HG03354 (cell line): ENCODE measurements at regions not wholly inside any gene's neighbourhood (a gene's known extent, or its start where the extent isn't known, plus 50 kb on each side); places are given as distances from the start of the nearest gene placed in this dataset.
"Not testable (repeated sequence)": the region's sequence is repeated elsewhere in the genome, so short reads cannot be mapped to it uniquely, and the experiment has no call there.

Source experiments
- ATAC-seq: cut with Tn5 transposase; IDR thresholded peaks from one replicate; pipeline ENCODE4 v1.9.1; 2021; ENCODE audit warnings: mild to moderate bottlenecking; ENCODE audit not compliant: unreplicated experiment, poor library complexity, severe bottlenecking

DNA sequence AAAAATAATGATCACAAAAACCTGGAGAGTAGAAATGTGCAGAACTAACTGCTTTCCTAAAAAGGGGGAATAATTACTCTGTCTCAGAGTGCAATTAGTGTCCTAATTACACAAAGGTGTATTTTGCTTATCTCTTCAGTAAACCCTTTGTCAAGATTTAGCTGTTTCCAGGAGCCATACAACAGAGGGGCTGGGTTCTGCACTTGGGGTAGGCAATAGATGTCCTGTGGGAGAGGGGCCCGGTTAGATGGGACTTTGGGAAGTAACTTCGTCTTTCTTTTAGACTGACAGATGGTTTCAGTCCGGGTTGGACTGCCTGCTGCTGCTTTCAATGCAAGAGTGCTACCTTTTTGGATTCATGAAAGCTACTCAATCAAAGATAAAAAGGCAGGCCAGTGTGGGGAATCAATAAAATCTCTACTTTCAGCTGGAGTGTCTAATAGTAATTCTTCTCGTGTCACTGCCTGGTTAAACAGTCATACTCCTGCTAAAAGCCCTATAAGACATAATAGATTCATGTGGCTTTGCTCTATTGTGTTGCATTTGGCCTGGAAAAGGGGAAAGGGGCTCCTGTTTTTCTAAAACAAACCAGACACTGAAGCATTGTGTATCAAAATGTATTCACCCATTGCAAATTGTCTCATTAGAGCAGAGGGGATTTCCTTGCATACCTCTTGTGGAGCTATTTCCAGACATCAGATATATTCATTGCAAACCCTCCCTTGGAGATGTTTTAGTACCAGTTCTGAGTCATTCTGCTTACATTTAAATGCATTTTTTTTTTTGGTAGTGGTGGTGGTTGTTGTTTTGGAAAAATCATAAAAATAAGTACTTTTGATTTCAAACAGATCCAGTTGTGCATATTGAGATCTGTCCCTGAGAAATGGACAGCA, 83.3 kb upstream of the PCDH8 start:
- no peak for ATAC-seq

DNA sequence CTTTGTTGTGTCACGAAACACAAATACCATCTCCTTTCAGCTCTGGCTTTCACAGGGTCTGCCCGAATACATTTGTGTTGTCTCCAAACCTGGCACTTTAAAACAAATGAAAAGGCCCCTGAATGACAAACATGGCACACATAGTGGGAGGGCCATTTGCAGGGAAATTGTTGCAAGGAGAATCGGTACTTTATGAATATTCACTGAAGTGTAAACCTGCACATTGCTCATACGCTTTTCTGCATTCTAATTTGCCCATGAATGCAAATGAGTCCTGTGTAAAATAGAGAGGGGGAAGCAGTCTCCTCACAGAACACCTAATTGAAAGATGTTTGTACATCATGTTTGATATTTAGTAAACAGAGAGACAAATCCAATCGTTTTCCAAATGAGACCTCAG, 82.7 kb upstream of the PCDH8 start:
- no peak for ATAC-seq

DNA sequence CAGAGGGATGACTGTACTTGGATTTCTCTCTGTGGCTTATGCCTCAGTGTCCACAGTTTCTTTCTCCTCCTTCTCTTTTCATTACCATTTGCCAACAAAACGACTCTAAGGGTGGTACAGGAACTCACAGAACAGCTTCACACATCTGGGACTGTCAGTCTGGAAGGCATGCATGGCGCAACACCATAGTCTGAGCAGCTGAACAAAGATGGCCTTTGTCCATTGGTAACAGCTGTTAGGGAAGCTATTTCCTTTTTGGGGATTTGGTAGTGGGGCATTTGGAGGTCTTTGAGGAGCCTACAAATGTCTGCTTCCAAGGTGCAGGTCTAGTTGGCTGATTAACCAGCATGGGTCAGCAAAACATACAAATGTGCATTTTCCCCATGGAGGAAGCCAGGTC, 81.4 kb upstream of the PCDH8 start:
- no peak for ATAC-seq

DNA sequence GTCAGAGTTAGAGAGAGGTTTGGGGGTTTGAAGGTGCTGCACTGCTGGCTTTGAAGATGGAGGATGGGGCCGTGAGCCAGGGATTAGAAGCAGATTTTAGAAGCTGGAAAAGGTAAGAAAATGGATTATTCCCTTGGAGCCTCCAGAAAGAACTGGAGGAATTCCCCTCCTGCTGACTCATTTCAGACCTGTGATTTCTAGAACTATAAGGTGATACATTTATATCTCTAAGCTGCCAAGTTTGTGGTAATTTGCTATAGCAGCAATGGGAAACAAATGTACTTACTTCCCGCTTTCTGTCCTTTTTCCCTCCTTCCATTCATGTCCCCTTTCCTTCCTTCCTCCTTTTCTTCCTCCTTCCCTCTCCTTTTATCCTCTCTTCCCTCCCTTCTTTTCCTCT, 78.5 kb upstream of the PCDH8 start:
- no peak for ATAC-seq

DNA sequence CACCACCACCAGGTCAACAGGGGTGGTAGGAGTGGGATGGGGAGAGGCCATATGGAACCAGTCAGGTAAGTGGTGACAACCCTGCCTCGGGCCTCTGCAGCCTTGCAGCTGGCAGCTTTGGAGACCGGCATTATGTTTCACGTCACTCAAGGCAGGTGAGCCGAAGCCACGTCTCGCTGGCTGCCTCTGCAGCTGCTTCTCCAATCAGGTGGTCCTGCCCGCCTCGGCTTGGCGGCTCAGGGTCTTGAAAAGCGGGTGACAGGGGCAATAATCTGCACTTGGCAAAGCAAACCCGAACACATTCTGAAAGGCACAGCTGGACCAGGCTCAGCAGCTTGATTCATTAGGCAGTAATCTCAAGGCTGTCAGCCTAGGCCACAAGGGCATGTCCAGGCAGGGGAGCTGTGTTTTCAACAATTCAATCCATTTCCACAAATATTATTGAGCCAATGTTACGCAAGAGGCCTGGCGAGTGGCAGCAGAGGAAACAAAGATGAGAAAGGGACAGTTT, 77.4 kb upstream of the PCDH8 start:
- no peak for ATAC-seq

DNA sequence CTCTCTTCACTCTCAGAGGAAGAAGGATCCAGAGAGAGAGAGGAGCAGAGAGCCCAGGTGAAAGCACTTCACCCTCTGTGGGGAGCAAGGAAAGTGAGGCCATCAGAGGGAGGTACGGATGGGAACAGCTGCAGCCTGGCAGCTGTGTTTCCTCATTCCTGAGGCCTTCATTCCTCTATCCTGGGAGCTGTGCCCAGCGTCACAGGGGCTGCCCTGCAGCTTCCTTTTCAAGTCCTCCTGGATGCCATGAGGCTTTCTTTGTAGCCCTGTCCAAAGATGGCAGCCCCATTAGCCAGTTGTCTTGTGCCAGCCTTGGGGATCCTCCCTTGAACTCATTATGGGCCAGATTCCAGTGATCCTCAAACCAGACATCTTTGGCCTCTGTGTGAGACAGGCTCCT, 76.8 kb upstream of the PCDH8 start:
- no peak for ATAC-seq

DNA sequence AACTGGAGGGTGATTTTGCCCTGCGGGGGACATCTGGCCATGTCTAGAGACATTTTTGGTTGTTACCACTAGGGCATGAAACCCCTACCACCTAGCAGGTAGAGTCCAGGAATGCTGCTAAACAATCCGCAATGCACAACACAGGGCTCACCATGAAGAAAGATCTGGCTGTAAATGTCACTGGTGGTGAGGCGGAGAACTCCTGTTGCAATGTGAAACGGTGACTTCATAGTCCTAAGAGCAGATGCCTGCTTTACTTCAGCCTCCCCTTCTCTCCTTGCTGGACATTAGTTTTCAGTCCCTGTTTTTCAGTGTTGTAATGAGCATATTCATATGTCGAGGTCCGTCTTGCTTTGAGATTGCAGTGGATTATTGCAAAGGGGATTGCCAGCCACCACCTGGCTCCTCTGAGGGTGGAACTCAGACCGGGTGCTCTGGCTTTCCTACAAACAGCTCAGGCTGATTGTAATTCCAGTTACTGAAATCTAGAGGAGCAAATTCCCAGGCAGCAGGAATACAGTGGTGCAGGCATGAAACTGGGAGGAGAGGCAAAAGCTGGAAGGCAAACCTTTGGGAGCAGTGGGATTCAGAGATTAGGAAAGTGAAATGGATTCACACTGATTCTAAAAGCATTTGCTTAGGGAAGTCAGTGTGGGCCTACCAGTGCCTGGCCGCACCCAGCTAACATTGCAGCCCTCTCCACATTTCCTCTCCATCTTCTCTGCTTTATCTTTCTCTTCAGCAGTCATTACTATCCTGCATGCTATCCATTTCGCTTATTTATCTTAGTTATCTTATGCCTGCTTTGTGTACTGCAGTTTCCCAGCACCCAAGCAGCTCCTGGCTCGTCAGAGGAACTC, 76.1 kb upstream of the PCDH8 start:
- ATAC-seq: no peak

DNA sequence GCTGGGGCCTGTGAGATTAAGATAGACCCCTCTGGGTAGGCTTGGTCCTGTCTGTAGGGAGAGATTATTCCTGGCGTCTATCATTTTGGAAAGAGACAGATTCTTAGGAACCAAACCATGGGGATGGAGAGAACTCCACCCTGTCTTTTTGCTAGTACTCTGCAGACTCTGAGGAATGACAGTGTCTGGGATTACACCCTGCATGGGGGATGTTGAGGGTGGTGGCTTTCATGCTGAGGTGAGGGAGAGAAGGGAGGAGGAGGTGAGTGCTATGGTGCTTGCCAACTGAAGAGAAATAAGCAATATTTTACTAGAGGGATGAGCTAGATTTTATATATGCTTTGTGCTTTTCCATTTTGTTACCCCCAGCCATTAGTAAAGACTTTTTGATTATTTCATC, 74.5 kb upstream of the PCDH8 start:
- no peak for ATAC-seq

DNA sequence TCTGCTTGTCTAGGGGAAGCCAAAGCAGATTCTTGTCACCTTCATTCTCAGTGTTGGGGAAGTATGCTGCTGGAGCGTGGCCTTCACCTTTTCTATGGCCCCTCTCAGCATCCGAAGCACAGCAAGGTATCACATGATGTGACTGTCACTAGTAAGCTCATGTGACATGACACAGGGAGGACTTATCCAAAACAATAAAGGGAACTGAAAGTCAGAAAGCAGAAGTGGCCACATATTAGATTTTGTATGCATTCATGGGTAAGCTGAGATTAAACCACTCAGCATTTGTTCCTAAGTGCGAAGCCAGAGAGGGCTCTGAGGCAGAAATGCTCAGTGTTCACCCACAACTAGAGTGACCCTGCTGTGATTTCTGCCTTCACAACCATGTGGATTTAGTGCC, 72.8 kb upstream of the PCDH8 start:
- peak; percentile 98 for ATAC-seq

DNA sequence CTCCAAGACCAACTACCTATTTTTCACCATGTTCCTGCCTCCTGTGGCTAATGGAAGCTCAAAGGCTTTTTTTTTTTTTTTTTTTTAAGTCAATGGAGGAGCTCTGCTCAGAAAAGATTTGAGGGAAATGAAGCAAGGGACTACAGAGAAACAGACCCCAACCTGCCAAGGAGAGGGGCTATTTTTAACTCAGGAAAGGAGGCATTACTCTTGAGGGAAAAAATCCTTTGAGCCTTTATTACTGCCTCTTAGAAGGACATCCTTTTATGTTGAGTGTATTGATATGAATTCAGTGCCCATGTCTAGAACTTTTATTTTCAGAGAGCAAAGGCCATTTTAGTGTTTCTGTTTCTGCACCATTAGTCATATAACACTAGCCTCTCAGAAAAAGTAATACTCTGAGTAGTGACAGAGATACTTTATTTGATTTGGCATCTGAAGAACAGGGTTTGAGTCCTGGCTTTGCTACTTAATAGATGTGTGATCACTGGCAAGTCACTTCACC, 68.1 kb upstream of the PCDH8 start:
- ATAC-seq: no peak

DNA sequence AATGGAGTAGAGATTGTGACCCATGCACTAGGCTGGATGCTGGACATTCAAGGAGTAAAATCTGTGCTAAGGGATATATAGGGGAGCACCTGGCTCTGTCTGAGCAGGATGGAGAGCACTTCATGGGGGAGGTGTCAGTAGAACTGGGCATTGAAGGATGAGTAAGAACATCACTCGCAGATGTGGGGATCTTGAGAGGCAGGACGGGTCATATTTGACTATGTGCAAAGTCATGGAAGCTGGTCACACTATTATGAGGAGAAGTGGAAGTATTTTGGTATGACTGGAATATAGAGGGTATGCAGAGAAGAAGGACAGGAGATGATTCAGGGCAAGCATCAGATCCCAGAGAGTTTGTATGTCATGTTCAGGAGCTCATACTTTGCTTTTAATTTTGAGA, 62.9 kb upstream of the PCDH8 start:
- ATAC-seq: no peak

DNA sequence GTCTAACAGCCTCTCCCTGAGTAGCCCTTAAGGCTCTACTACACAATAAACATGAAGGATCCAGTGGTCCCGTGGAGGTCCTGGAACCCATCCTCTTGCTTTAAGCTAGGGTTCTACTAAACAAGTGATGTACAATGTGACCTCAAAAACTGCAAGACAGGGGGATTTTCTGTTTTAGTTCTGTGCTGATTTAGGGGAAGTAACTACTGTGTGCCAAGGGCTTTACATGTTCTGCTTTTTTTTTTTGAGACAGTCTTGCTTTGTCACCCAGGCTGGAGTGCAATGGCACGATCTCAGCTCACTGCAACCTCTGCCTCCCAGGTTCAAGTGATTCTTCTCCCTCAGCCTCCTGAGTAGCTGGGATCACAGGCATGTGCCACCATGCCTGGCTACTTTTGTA, 61.9 kb upstream of the PCDH8 start:
- ATAC-seq: not testable (repeated sequence)

DNA sequence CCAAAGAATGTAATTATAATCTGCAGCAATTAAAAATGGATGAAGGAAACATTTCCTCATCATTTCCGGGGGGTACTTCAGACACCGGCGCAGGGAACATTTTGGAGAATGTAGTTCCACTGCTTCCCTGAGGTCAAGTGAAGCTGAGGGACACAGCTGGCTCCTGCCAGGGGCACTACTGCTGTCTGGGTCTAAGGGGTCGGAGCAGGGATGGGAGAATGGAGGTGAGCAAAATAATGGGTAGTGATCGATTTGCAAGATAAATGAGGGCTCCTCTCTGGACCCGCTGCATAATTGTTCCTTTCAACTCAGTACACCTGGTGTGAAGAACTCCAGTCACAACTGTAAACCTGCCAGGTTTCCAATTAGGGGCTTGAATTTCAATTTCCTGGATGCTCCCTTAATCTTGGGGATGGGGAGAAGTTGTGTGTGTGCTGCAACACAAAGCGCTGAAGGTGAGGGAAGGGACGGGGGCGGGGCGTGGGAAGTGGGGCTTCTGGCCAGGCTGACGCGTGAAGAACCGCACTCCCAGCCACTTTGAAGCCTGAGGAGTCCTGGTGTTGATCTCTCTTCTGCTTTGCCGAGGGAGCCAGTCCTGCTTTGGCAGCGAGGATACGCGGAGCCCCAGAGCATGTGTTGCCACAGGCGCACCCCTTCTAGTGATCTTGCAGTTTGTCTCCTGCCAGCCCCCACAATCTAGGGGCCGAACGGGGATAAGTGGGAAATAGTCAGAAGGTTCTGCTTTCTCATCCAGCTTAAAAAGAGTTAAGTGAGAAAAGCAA, 57.9 kb upstream of the PCDH8 start:
- no peak for ATAC-seq

DNA sequence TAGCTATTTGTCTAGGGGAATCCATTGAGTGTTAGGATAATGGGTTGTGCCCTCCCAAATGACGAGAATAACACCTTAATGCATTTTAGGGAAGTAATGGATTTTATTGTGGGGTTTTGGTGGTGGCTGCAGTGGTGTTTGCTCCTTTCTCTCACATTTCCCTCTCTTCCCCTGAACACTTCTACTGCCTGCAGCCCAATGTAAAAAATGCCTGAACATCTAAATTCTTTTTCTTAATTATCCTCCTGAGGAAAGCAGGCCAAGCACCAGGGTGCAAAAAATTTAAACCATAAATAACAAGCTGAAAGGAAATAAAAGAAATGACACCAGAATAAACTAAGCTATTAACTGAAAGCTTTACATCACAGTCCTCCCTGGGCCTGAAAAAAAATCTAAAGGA, 57.3 kb upstream of the PCDH8 start:
- ATAC-seq: no peak

DNA sequence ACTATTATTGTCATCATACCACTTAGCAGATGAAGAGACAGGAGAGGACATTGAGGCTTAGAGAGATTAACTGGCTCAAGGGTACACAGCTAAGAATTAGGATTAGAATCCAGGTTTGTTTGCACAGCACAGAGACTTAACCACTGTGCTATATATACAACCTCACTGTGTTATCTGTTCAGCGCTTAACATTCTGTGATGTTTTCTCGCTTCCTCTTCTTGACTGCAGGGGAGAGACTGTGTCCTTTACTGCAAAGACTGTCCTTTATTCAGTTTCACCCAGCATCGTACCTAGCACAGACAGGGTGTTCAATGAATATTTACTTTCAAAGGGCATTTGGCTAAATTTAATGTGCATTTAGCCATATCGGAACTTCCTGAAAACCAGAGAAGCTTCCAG, 54.9 kb upstream of the PCDH8 start:
- peak; percentile 86 for ATAC-seq

DNA sequence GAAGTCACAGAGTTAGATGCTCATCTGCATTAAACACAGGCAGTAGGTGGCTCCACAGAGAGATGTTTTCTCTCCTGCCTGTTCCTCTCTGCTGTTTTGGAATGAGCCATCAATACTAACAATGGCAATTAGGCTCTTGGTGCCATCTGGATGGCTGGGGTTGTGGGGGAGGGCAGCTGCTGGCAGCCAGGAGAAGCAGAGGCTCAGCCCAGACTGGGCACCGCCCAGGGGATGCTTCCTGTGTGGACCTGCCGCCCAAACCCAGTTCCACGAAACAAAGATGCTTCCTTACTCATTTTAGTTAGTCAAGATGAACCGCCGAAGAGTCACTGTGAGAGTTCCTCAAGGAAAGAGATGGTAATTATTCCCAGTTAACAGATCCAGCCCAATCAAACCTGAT, 50.8 kb upstream of the PCDH8 start:
- no peak for ATAC-seq
